ENCODE measurements at regions not wholly inside any gene's neighbourhood (a gene's known extent, or its start where the extent isn't known, plus 50 kb on each side); places are given as distances from the start of the nearest gene placed in this dataset.

DNA sequence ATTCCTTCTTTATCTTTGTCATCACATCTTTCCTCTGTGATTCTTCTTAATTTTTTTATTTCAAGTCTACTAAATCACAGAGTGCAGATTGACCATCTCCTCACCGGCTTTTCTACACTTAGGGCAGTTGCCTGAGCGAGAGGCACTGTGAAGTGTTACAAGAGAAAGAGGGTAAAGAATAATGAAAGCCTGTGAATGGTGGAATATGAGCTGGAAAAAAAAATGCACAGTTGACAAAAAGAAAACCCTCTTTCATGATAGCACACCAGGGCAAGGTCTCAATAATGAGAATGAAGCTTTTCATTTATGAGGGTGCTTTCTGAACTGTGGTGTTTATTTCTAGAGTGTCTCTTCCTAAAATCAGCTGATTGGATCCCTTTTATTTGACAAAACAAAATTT lies 106.2 kb upstream of the PDE3A start:
- TF ChIP-seq, protein P1, sequence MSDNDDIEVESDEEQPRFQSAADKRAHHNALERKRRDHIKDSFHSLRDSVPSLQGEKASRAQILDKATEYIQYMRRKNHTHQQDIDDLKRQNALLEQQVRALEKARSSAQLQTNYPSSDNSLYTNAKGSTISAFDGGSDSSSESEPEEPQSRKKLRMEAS (IDR thresholded peaks at IDR 0.05) = no peak
- TF ChIP-seq, protein P2, sequence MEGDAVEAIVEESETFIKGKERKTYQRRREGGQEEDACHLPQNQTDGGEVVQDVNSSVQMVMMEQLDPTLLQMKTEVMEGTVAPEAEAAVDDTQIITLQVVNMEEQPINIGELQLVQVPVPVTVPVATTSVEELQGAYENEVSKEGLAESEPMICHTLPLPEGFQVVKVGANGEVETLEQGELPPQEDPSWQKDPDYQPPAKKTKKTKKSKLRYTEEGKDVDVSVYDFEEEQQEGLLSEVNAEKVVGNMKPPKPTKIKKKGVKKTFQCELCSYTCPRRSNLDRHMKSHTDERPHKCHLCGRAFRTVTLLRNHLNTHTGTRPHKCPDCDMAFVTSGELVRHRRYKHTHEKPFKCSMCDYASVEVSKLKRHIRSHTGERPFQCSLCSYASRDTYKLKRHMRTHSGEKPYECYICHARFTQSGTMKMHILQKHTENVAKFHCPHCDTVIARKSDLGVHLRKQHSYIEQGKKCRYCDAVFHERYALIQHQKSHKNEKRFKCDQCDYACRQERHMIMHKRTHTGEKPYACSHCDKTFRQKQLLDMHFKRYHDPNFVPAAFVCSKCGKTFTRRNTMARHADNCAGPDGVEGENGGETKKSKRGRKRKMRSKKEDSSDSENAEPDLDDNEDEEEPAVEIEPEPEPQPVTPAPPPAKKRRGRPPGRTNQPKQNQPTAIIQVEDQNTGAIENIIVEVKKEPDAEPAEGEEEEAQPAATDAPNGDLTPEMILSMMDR (IDR thresholded peaks at IDR 0.05 in 2 of 3, conservative IDR thresholded peaks at IDR 0.05 in 1 of 3; ENCODE audit: borderline replicate concordance in 1 of 3, insufficient read depth in 1 of 3, low read depth in 2 of 3, low read length in 2 of 3) = no peak
- TF ChIP-seq POLR2A (IDR thresholded peaks at IDR 0.05; ENCODE audit: borderline replicate concordance, extremely low read depth, insufficient read depth, insufficient read length) (no peak), EZH2 (IDR thresholded peaks at IDR 0.05) (no peak), CEBPB (IDR thresholded peaks at IDR 0.05; ENCODE audit: low read depth) (no peak), JUND (IDR thresholded peaks at IDR 0.05) (no peak), ZFX (IDR thresholded peaks at IDR 0.05) (no peak), EZH2phosphoT487 (IDR thresholded peaks at IDR 0.05; ENCODE audit: borderline replicate concordance) (no peak)
- TF ChIP-seq, protein P3, sequence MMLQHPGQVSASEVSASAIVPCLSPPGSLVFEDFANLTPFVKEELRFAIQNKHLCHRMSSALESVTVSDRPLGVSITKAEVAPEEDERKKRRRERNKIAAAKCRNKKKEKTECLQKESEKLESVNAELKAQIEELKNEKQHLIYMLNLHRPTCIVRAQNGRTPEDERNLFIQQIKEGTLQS (IDR thresholded peaks at IDR 0.05) = no peak
- TF ChIP-seq, protein P4, sequence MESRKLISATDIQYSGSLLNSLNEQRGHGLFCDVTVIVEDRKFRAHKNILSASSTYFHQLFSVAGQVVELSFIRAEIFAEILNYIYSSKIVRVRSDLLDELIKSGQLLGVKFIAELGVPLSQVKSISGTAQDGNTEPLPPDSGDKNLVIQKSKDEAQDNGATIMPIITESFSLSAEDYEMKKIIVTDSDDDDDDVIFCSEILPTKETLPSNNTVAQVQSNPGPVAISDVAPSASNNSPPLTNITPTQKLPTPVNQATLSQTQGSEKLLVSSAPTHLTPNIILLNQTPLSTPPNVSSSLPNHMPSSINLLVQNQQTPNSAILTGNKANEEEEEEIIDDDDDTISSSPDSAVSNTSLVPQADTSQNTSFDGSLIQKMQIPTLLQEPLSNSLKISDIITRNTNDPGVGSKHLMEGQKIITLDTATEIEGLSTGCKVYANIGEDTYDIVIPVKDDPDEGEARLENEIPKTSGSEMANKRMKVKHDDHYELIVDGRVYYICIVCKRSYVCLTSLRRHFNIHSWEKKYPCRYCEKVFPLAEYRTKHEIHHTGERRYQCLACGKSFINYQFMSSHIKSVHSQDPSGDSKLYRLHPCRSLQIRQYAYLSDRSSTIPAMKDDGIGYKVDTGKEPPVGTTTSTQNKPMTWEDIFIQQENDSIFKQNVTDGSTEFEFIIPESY (IDR thresholded peaks at IDR 0.05; ENCODE audit: extremely low read depth, insufficient replicate concordance, low read length) = no peak
- TF ChIP-seq, protein P5, sequence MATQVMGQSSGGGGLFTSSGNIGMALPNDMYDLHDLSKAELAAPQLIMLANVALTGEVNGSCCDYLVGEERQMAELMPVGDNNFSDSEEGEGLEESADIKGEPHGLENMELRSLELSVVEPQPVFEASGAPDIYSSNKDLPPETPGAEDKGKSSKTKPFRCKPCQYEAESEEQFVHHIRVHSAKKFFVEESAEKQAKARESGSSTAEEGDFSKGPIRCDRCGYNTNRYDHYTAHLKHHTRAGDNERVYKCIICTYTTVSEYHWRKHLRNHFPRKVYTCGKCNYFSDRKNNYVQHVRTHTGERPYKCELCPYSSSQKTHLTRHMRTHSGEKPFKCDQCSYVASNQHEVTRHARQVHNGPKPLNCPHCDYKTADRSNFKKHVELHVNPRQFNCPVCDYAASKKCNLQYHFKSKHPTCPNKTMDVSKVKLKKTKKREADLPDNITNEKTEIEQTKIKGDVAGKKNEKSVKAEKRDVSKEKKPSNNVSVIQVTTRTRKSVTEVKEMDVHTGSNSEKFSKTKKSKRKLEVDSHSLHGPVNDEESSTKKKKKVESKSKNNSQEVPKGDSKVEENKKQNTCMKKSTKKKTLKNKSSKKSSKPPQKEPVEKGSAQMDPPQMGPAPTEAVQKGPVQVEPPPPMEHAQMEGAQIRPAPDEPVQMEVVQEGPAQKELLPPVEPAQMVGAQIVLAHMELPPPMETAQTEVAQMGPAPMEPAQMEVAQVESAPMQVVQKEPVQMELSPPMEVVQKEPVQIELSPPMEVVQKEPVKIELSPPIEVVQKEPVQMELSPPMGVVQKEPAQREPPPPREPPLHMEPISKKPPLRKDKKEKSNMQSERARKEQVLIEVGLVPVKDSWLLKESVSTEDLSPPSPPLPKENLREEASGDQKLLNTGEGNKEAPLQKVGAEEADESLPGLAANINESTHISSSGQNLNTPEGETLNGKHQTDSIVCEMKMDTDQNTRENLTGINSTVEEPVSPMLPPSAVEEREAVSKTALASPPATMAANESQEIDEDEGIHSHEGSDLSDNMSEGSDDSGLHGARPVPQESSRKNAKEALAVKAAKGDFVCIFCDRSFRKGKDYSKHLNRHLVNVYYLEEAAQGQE (IDR thresholded peaks at IDR 0.05; ENCODE audit: low read depth) = no peak
